Activated CD4-positive, alpha-beta T cell treated with anti-CD3 and anti-CD28 coated beads, Interleukin-2, amount 50 U/mL, for 1 hour (primary cell): ENCODE measurements at regions not wholly inside any gene's neighbourhood (a gene's known extent, or its start where the extent isn't known, plus 50 kb on each side); places are given as distances from the start of the nearest gene placed in this dataset.
"Not testable (repeated sequence)": the region's sequence is repeated elsewhere in the genome, so short reads cannot be mapped to it uniquely, and the experiment has no call there.

Source experiments
- DNase-seq: peaks from one replicate; pipeline ENCODE4 v3.0.0-alpha.2; 2020

- no peak for DNase-seq
These were observed 951.3 kb downstream of the SLITRK5 start for GRCh38 chr13:88622362-88622973.

GRCh38 chr13:88623150-88623549 lies 952.0 kb downstream of the SLITRK5 start:
- no peak for DNase-seq

GRCh38 chr13:88627071-88627470 lies 955.9 kb downstream of the SLITRK5 start:
- no peak for DNase-seq

GRCh38 chr13:88628882-88629281 lies 957.7 kb downstream of the SLITRK5 start:
- no peak for DNase-seq

GRCh38 chr13:88637935-88638334 lies 966.8 kb downstream of the SLITRK5 start:
- DNase-seq, result no peak

GRCh38 chr13:88643233-88643632 lies 972.1 kb downstream of the SLITRK5 start:
- DNase-seq, result no peak

- no peak for DNase-seq
These were observed 977.6 kb downstream of the SLITRK5 start for GRCh38 chr13:88648598-88649373.

GRCh38 chr13:88649855-88650254 lies 978.7 kb downstream of the SLITRK5 start:
- DNase-seq, result no peak

GRCh38 chr13:88651531-88651930 lies 980.4 kb downstream of the SLITRK5 start:
- no peak for DNase-seq

GRCh38 chr13:88656751-88657150 lies 985.6 kb downstream of the SLITRK5 start:
- DNase-seq, result no peak

- DNase-seq, result no peak
These were observed 999.3 kb downstream of the SLITRK5 start for GRCh38 chr13:88670509-88670908.

GRCh38 chr13:88674841-88675240 lies 1003.7 kb downstream of the SLITRK5 start:
- no peak for DNase-seq

GRCh38 chr13:88675347-88675996 lies 1004.3 kb downstream of the SLITRK5 start:
- no peak for DNase-seq

- DNase-seq, result no peak
These were observed 1004.8 kb downstream of the SLITRK5 start for GRCh38 chr13:88676016-88676415.

GRCh38 chr13:88685459-88685858 lies 1014.3 kb downstream of the SLITRK5 start:
- DNase-seq, result no peak

GRCh38 chr13:88701551-88701950 lies 1030.4 kb downstream of the SLITRK5 start:
- DNase-seq, result no peak

- DNase-seq, result no peak
These were observed 1033.6 kb downstream of the SLITRK5 start for GRCh38 chr13:88704600-88705275.

- no peak for DNase-seq
These were observed 1036.5 kb downstream of the SLITRK5 start for GRCh38 chr13:88707646-88708045.

GRCh38 chr13:88717946-88718345 lies 1046.8 kb downstream of the SLITRK5 start:
- DNase-seq, result no peak

GRCh38 chr13:88718781-88719180 lies 1047.6 kb downstream of the SLITRK5 start:
- no peak for DNase-seq

GRCh38 chr13:88726075-88726474 lies 1054.9 kb downstream of the SLITRK5 start:
- no peak for DNase-seq

- DNase-seq, result not testable (repeated sequence)
These were observed 1056.1 kb downstream of the SLITRK5 start for GRCh38 chr13:88727236-88727635.

GRCh38 chr13:88729605-88730004 lies 1058.4 kb downstream of the SLITRK5 start:
- no peak for DNase-seq

GRCh38 chr13:88736026-88736425 lies 1064.9 kb downstream of the SLITRK5 start:
- DNase-seq, result no peak
